GM12878 (cell line): ENCODE measurements at regions not wholly inside any gene's neighbourhood (a gene's known extent, or its start where the extent isn't known, plus 50 kb on each side); places are given as distances from the start of the nearest gene placed in this dataset.

Experiments used
- ATAC-seq: fragments of 200-7000 bp; cut with Tn5 transposase; 3 replicates; pipeline ENCODE4 v1.9.1; 2020; ENCODE audit warnings: mild to moderate bottlenecking, moderate library complexity
- BruUV-seq: library from RNA; stranded (reverse); fragments of 400-500 nt; replicated peaks from 2 replicates; lab custom pipeline; 2021; lab: Mats Ljungman, UMichigan
- CTCF ChIA-PET: fragments of 300-600 bp; sonication (Branson Sonifier 250); formaldehyde crosslinking; extraction: SDS; loops from one replicate; lab custom pipeline; 2021; ENCODE audit warnings: inconsistent platforms; lab: Yijun Ruan, JAX
- POLR2A ChIA-PET: fragments of 350-600 bp; formaldehyde crosslinking; extraction: SDS; loops from one replicate; lab custom pipeline; 2021; ENCODE audit warnings: inconsistent platforms; lab: Charles Lee
- RAD21 ChIA-PET: fragments of 300-600 bp; sonication (Branson Sonifier 250); formaldehyde crosslinking; loops from one replicate; lab custom pipeline; 2023; ENCODE audit warnings: antibody characterized with exemption; ENCODE audit not compliant: unreplicated experiment; lab: Charles Lee
- SMC1A ChIA-PET: fragments of 300-600 bp; sonication (Branson Sonifier 250); formaldehyde crosslinking; loops from one replicate; lab custom pipeline; 2023; ENCODE audit not compliant: unreplicated experiment, uncharacterized antibody; lab: Charles Lee
- DNase-seq: peaks from one replicate; pipeline ENCODE4 v3.0.0-alpha.2; 2011; ENCODE audit warnings: low read depth, low spot score
- FAIRE-seq: peaks from 3 replicates; lab custom pipeline; 2011; peaks lifted over from hg19 to GRCh38; lab: Jason Lieb, UNC
- H2AFZ ChIP-seq: 2 replicates; pipeline ENCODE4 v1.6.0; 2011; ENCODE audit warnings: low read depth, low read length, control low read depth; ENCODE audit not compliant: control insufficient read depth
- H3K27ac ChIP-seq: 2 replicates; pipeline ENCODE4 v1.5.1; 2011; ENCODE audit warnings: control low read depth; ENCODE audit not compliant: control insufficient read depth, insufficient read depth
- H3K27me3 ChIP-seq, 2 experiments: replicated peaks in 1 of 2; 2 replicates each; pipeline versions ENCODE4 v1.6.0 to v1.6.1; 2011; ENCODE audit warnings: low read length in 1 of 2; ENCODE audit not compliant: control insufficient read depth in 2 of 2, insufficient read depth in 2 of 2
- H3K36me3 ChIP-seq, 2 experiments: 2 replicates each; pipeline ENCODE4 v1.5.1; 2011; ENCODE audit warnings: low read length in 1 of 2; ENCODE audit not compliant: control insufficient read depth in 2 of 2, insufficient read depth in 2 of 2
- H3K4me1 ChIP-seq: 2 replicates; pipeline ENCODE4 v1.6.1; 2011; ENCODE audit warnings: mild to moderate bottlenecking, low read length, moderate library complexity, mixed read lengths; ENCODE audit not compliant: control insufficient read depth, insufficient read depth
- H3K4me2 ChIP-seq: 2 replicates; pipeline ENCODE4 v1.6.0; 2011; ENCODE audit warnings: control low read depth; ENCODE audit not compliant: control insufficient read depth, insufficient read depth
- H3K4me3 ChIP-seq: fragments of 200-600 bp; sonication (generic); 2 replicates; pipeline ENCODE4 v1.5.1; 2016
- H3K79me2 ChIP-seq: 2 replicates; pipeline ENCODE4 v1.6.0; 2011; ENCODE audit warnings: low read length; ENCODE audit not compliant: control insufficient read depth, insufficient read depth
- H3K9ac ChIP-seq: 2 replicates; pipeline ENCODE4 v1.8.0; 2011; ENCODE audit warnings: low read length, control low read depth, mixed read lengths; ENCODE audit not compliant: control insufficient read depth, insufficient read depth
- H3K9me3 ChIP-seq: replicated peaks from 3 replicates; pipeline ENCODE4 v1.5.1; 2011; ENCODE audit warnings: mild to moderate bottlenecking, low read length; ENCODE audit not compliant: control insufficient read depth, insufficient read depth
- H4K20me1 ChIP-seq: 2 replicates; pipeline ENCODE4 v1.6.0; 2011; ENCODE audit not compliant: control insufficient read depth, insufficient read depth
- CEBPB ChIP-seq, 2 experiments: fragments of 150-350 bp in 1 of 2; IDR thresholded peaks; 2 replicates each; pipeline ENCODE4 v1.6.1; 2012 to 2014; ENCODE audit warnings: low read depth in 2 of 2, low read length in 2 of 2, borderline replicate concordance in 1 of 2, inconsistent platforms in 1 of 2
- IKZF2 ChIP-seq, 2 experiments: fragments of 450-650 bp; IDR thresholded peaks; 2 replicates each; pipeline ENCODE4 v1.6.1; 2017; ENCODE audit warnings: mild to moderate bottlenecking in 2 of 2, moderate library complexity in 2 of 2
- NBN ChIP-seq: fragments of 450-650 bp; IDR thresholded peaks from 2 replicates; pipeline ENCODE4 v1.6.1; 2016
- PAX5 ChIP-seq: IDR thresholded peaks from 2 replicates; pipeline ENCODE4 v1.6.1; 2011; ENCODE audit warnings: low read depth, low read length, borderline replicate concordance
- SMAD5 ChIP-seq: IDR thresholded peaks from 2 replicates; pipeline ENCODE4 v1.6.1; 2016; ENCODE audit warnings: antibody characterized with exemption, low read depth
- SUPT20H ChIP-seq: IDR thresholded peaks from 2 replicates; pipeline ENCODE4 v1.6.1; 2011; ENCODE audit warnings: low read depth, mild to moderate bottlenecking, low read length, moderate library complexity, borderline replicate concordance; ENCODE audit not compliant: control insufficient read depth
- USF2 ChIP-seq: IDR thresholded peaks from 2 replicates; pipeline ENCODE4 v1.6.1; 2011; ENCODE audit warnings: low read depth, low read length, improper control_type of control experiment, borderline replicate concordance
- ZNF207 ChIP-seq: fragments of 450-650 bp; IDR thresholded peaks from 2 replicates; pipeline ENCODE4 v1.6.1; 2014; ENCODE audit warnings: antibody characterized with exemption, mild to moderate bottlenecking, borderline replicate concordance
- ZNF24 ChIP-seq: fragments of 450-650 bp; IDR thresholded peaks from 2 replicates; pipeline ENCODE4 v1.6.1; 2017; ENCODE audit warnings: antibody characterized with exemption, mild to moderate bottlenecking
- ZNF274 ChIP-seq: IDR thresholded peaks from one replicate; pipeline ENCODE4 v1.8.0; 2011; ENCODE audit not compliant: insufficient read length, insufficient read depth
- WGBS: methylation state at CpG from one replicate; pipeline ENCODE4 v1.1.6; 2016; ENCODE audit warnings: low lambda C conversion rate; ENCODE audit not compliant: insufficient replicate concordance, insufficient coverage; ENCODE audit errors: missing lambda C conversion rate; 5-methylcytosine and 5-hydroxymethylcytosine counted together
- in situ Hi-C: fragments of 300-500 bp; cut with MboI; formaldehyde crosslinking; loops from 9 replicates; pipeline ENCODE4 v1.14.3; 2018; ENCODE audit warnings: mixed read lengths
- intact Hi-C: fragments of 100-400 bp; cut with micrococcal nuclease; formaldehyde crosslinking; loops from one replicate; pipeline ENCODE4 v1.14.2; 2022; ENCODE audit not compliant: unreplicated experiment
- TF ChIP-seq, protein P1 (sequence below): IDR thresholded peaks from 2 replicates; pipeline ENCODE4 v1.6.1; 2012; ENCODE audit warnings: low read depth, low read length, improper control_type of control experiment
- TF ChIP-seq, protein P2 (sequence below): fragments of 450-650 bp; IDR thresholded peaks from 2 replicates; pipeline ENCODE4 v1.6.1; 2016; ENCODE audit warnings: mild to moderate bottlenecking
- TF ChIP-seq, protein P3 (sequence below): IDR thresholded peaks from 2 replicates; pipeline ENCODE4 v1.6.1; 2012; ENCODE audit warnings: low read depth, low read length, improper control_type of control experiment
- TF ChIP-seq, protein P4 (sequence below): fragments of 450-650 bp; IDR thresholded peaks from 2 replicates; pipeline ENCODE4 v1.6.1; 2014; ENCODE audit warnings: mild to moderate bottlenecking

DNA sequence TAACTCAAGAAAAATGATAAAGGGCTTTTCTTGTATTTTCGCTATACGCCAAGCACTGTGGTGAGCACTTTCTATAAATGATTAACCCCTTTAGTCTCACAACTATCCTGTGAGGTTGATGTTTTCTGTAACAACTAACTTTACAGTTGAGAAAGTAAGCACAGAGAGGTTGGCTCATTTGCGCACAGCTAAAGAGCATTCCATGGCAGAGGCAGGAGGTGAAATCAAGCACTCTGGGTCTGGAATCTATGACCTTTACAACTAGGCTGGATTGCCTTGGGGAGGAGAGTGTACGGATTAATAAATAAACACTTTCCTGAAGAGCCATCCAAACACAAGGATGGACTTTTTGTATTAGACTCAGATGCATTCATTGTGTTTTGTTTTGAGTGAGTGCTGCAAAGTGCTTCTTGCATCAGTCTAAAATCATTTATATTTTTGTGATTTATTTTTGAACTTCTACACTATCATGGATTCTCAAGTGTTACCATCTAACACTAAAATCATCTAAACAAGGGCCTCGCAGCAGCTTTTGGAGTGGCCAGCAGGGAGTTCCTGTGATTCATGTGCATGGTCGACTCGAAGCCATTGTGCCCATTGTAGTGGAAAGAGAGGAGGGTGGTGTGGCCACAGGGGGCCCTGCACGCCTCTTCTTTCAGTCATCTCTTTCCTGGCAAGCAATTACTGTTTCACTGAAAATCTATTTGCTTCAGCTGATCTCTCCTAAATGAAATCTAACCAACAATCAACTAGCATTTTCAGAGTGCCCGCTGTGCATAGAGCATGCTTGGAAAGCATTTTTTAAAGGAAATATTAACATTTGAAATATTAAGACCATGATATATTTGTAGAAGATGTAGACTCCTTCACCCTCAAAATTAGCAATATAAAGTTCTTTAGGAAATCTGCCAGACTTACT is 633.4 kb upstream of the COBL start (continued):
- TF ChIP-seq, protein P1, sequence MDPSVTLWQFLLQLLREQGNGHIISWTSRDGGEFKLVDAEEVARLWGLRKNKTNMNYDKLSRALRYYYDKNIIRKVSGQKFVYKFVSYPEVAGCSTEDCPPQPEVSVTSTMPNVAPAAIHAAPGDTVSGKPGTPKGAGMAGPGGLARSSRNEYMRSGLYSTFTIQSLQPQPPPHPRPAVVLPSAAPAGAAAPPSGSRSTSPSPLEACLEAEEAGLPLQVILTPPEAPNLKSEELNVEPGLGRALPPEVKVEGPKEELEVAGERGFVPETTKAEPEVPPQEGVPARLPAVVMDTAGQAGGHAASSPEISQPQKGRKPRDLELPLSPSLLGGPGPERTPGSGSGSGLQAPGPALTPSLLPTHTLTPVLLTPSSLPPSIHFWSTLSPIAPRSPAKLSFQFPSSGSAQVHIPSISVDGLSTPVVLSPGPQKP, result no peak
- no peak for TF ChIP-seq ZNF207

GRCh38 chr7:51930834-51931233 is 614.2 kb upstream of the COBL start:
- RAD21 ChIA-PET, result no interaction called here
- Histone ChIP-seq H3K4me1 (no peaks in the 10 kb centered on the region), H4K20me1 (no peaks in the 10 kb centered on the region), H2AFZ (no peak overlapping the region), H3K27me3 (no peaks in the 10 kb centered on the region), H3K4me3 (no peak overlapping the region), H3K9me3 (no peaks in the 10 kb centered on the region), H3K4me2 (no peak overlapping the region), H3K36me3 (no peaks in the 10 kb centered on the region), H3K27ac (no peak overlapping the region), H3K79me2 (no peaks in the 10 kb centered on the region), H3K9ac (no peak overlapping the region)
- 73% methylated on average over 2 of the region's 2 CpGs for WGBS
- POLR2A ChIA-PET, result no interaction called here
- intact Hi-C loops, result no loop called here
- SMC1A ChIA-PET, result no interaction called here
- no peak for ATAC-seq
- DNase-seq, result no peak
- BruUV-seq, result no TSS peak
- in situ Hi-C loops, result no loop called here
- CTCF ChIA-PET, result no interaction called here
- FAIRE-seq, result no peak
- TF ChIP-seq, protein P2, sequence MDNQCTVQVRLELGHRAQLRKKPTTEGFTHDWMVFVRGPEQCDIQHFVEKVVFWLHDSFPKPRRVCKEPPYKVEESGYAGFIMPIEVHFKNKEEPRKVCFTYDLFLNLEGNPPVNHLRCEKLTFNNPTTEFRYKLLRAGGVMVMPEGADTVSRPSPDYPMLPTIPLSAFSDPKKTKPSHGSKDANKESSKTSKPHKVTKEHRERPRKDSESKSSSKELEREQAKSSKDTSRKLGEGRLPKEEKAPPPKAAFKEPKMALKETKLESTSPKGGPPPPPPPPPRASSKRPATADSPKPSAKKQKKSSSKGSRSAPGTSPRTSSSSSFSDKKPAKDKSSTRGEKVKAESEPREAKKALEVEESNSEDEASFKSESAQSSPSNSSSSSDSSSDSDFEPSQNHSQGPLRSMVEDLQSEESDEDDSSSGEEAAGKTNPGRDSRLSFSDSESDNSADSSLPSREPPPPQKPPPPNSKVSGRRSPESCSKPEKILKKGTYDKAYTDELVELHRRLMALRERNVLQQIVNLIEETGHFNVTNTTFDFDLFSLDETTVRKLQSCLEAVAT, result no peak
- TF ChIP-seq PAX5 (no peak), SMAD5 (no peak), USF2 (no peak), ZNF24 (no peak), ZNF274 (no peak), IKZF2 (IDR thresholded peaks at IDR 0.05) (no peak), CEBPB (IDR thresholded peaks at IDR 0.05; ENCODE audit: borderline replicate concordance in 1 of 2, low read depth in 2 of 2, low read length in 2 of 2) (no peak), SUPT20H (no peak), NBN (no peak)
- TF ChIP-seq, protein P3, sequence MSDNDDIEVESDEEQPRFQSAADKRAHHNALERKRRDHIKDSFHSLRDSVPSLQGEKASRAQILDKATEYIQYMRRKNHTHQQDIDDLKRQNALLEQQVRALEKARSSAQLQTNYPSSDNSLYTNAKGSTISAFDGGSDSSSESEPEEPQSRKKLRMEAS, result no peak
- TF ChIP-seq, protein P4, sequence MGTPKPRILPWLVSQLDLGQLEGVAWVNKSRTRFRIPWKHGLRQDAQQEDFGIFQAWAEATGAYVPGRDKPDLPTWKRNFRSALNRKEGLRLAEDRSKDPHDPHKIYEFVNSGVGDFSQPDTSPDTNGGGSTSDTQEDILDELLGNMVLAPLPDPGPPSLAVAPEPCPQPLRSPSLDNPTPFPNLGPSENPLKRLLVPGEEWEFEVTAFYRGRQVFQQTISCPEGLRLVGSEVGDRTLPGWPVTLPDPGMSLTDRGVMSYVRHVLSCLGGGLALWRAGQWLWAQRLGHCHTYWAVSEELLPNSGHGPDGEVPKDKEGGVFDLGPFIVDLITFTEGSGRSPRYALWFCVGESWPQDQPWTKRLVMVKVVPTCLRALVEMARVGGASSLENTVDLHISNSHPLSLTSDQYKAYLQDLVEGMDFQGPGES, result no peak
